ENCODE measurements at regions not wholly inside any gene's neighbourhood (a gene's known extent, or its start where the extent isn't known, plus 50 kb on each side); places are given as distances from the start of the nearest gene placed in this dataset.

GRCh38 chr18:44624052-44624451 lies 56.6 kb upstream of the SETBP1 start:
- in situ Hi-C loops (cut with HindIII; ENCODE audit: low sequenced_read_pairs): no loop called here
- DNase-seq (ENCODE audit: low read depth, low spot score): no peak
- H3K4me3 ChIP-seq (ENCODE audit: low read depth, low read length): no peak overlapping the region
- TF ChIP-seq CTCF (IDR thresholded peaks at IDR 0.05; ENCODE audit: low read depth, low read length): no peak

GRCh38 chr18:44625386-44625785 lies 55.3 kb upstream of the SETBP1 start:
- TF ChIP-seq CTCF (IDR thresholded peaks at IDR 0.05; ENCODE audit: low read depth, low read length): no peak
- no peak for DNase-seq (ENCODE audit: low read depth, low spot score)
- in situ Hi-C loops (cut with HindIII; ENCODE audit: low sequenced_read_pairs): no loop called here
- H3K4me3 ChIP-seq (ENCODE audit: low read depth, low read length): no peak overlapping the region

- in situ Hi-C loops (cut with HindIII; ENCODE audit: low sequenced_read_pairs): no loop called here
- no peak overlapping the region for H3K4me3 ChIP-seq (ENCODE audit: low read depth, low read length)
- DNase-seq (ENCODE audit: low read depth, low spot score): no peak
- no peak for TF ChIP-seq CTCF (IDR thresholded peaks at IDR 0.05; ENCODE audit: low read depth, low read length)
These were observed 54.5 kb upstream of the SETBP1 start for GRCh38 chr18:44626236-44626635.

- no peak for TF ChIP-seq CTCF (IDR thresholded peaks at IDR 0.05; ENCODE audit: low read depth, low read length)
- in situ Hi-C loops (cut with HindIII; ENCODE audit: low sequenced_read_pairs): no loop called here
- DNase-seq (ENCODE audit: low read depth, low spot score): no peak
- no peak overlapping the region for H3K4me3 ChIP-seq (ENCODE audit: low read depth, low read length)
These were observed 53.9 kb upstream of the SETBP1 start for GRCh38 chr18:44626807-44627206.

GRCh38 chr18:44627280-44627679 lies 53.4 kb upstream of the SETBP1 start:
- no peak for DNase-seq (ENCODE audit: low read depth, low spot score)
- in situ Hi-C loops (cut with HindIII; ENCODE audit: low sequenced_read_pairs): no loop called here

GRCh38 chr18:44629406-44629805 lies 51.3 kb upstream of the SETBP1 start:
- no peak for TF ChIP-seq CTCF (IDR thresholded peaks at IDR 0.05; ENCODE audit: low read depth, low read length)
- H3K4me3 ChIP-seq (ENCODE audit: low read depth, low read length): no peak overlapping the region
- no peak for DNase-seq (ENCODE audit: low read depth, low spot score)
- in situ Hi-C loops (cut with HindIII; ENCODE audit: low sequenced_read_pairs): no loop called here

More at GRCh38 chr18:44627280-44627679, 53.4 kb upstream of the SETBP1 start:
- no peak for TF ChIP-seq CTCF (IDR thresholded peaks at IDR 0.05; ENCODE audit: low read depth, low read length)
- H3K4me3 ChIP-seq (ENCODE audit: low read depth, low read length): no peak overlapping the region

- DNase-seq (ENCODE audit: low read depth, low spot score): no peak
- no peak overlapping the region for H3K4me3 ChIP-seq (ENCODE audit: low read depth, low read length)
- TF ChIP-seq CTCF (IDR thresholded peaks at IDR 0.05; ENCODE audit: low read depth, low read length): no peak
- in situ Hi-C loops (cut with HindIII; ENCODE audit: low sequenced_read_pairs): no loop called here
These were observed 50.6 kb upstream of the SETBP1 start for GRCh38 chr18:44630118-44630517.

All from astrocyte of the spinal cord (primary cell).